ENCODE measurements at regions not wholly inside any gene's neighbourhood (a gene's known extent, or its start where the extent isn't known, plus 50 kb on each side); places are given as distances from the start of the nearest gene placed in this dataset.

GRCh38 chr13:104426435-104426834 is 1360.2 kb upstream of the SLC10A2 start:
- H3K36me3 ChIP-seq (ENCODE audit: control insufficient read depth in 1 of 2, insufficient read depth in 2 of 2, low read length in 2 of 2) = no peaks in the 10 kb centered on the region
- BruUV-seq (replicated peaks) = no TSS peak
- no peaks in the 10 kb centered on the region for H4K20me1 ChIP-seq (ENCODE audit: insufficient read depth)
- H3K9me2 ChIP-seq (ENCODE audit: insufficient read depth) = no peaks in the 10 kb centered on the region
- CTCF ChIA-PET = no interaction called here
- intact Hi-C loops (cut with micrococcal nuclease) = no loop called here
- RAD21 ChIA-PET (ENCODE audit: low non-redundant PET in 1 of 2, low total read pairs in 2 of 2, uncharacterized antibody in 2 of 2, unreplicated experiment in 2 of 2) = no interaction called here
- no peak overlapping the region for H3K27ac ChIP-seq (ENCODE audit: low read depth, low read length)
- no peak for ATAC-seq
- H3K4me3 ChIP-seq (replicated peaks in 1 of 2; ENCODE audit: low read depth in 1 of 2, low read length in 2 of 2) = no peak overlapping the region
- H3K79me2 ChIP-seq (ENCODE audit: insufficient read depth, low read length) = no peaks in the 10 kb centered on the region
- POLR2A ChIA-PET = no interaction called here
- H3K4me1 ChIP-seq (ENCODE audit: control insufficient read depth in 1 of 2, insufficient read depth in 2 of 2, low read length in 2 of 2) = no peaks in the 10 kb centered on the region
- H2AFZ ChIP-seq (ENCODE audit: low read depth, low read length, poor library complexity, severe bottlenecking) = no peak overlapping the region
- H3K27me3 ChIP-seq (ENCODE audit: insufficient read depth, low read length) = no peaks in the 10 kb centered on the region
- H3K4me2 ChIP-seq (ENCODE audit: low read length) = no peak overlapping the region
- TF ChIP-seq SIN3A (IDR thresholded peaks at IDR 0.05; ENCODE audit: low read depth) = no peak
- H3K9ac ChIP-seq (ENCODE audit: low read length) = no peak overlapping the region
- no peak for DNase-seq (ENCODE audit: low read depth, low spot score)
- H3K9me3 ChIP-seq (ENCODE audit: control insufficient read depth in 1 of 2, insufficient read depth in 1 of 2, low read depth in 1 of 2, low read length in 2 of 2) = no peaks in the 10 kb centered on the region

- no peaks in the 10 kb centered on the region for H3K36me3 ChIP-seq (ENCODE audit: control insufficient read depth in 1 of 2, insufficient read depth in 2 of 2, low read length in 2 of 2)
- no peaks in the 10 kb centered on the region for H3K27me3 ChIP-seq (ENCODE audit: insufficient read depth, low read length)
- ChIA-PET RAD21 (ENCODE audit: low non-redundant PET in 1 of 2, low total read pairs in 2 of 2, uncharacterized antibody in 2 of 2, unreplicated experiment in 2 of 2) (no interaction called here), CTCF (no interaction called here), POLR2A (no interaction called here)
- no peak overlapping the region for H3K4me2 ChIP-seq (ENCODE audit: low read length)
- H3K9ac ChIP-seq (ENCODE audit: low read length) = no peak overlapping the region
- no peaks in the 10 kb centered on the region for H3K9me3 ChIP-seq (ENCODE audit: control insufficient read depth in 1 of 2, insufficient read depth in 1 of 2, low read depth in 1 of 2, low read length in 2 of 2)
- ATAC-seq = no peak
- no peak for TF ChIP-seq YY1 (IDR thresholded peaks at IDR 0.05; ENCODE audit: extremely low read depth, insufficient replicate concordance, low read depth, low read length)
- no peak for TF ChIP-seq ATF3 (IDR thresholded peaks at IDR 0.05)
- TF ChIP-seq TCF7L2 (IDR thresholded peaks at IDR 0.05; ENCODE audit: borderline replicate concordance, extremely low read depth, insufficient read depth, insufficient read length) = no peak
- no peak for TF ChIP-seq POLR2AphosphoS5 (IDR thresholded peaks at IDR 0.05; ENCODE audit: low read depth, low read length)
- no peak for TF ChIP-seq REST (IDR thresholded peaks at IDR 0.05; ENCODE audit: low read depth)
- TF ChIP-seq EZH2phosphoT487 (IDR thresholded peaks at IDR 0.05; ENCODE audit: borderline replicate concordance) = no peak
- no peak for TF ChIP-seq CBX3 (IDR thresholded peaks at IDR 0.05; ENCODE audit: low read depth)
- no peak for TF ChIP-seq EZH2 (IDR thresholded peaks at IDR 0.05)
- TF ChIP-seq ZNF274 (IDR thresholded peaks at IDR 0.05; ENCODE audit: low read depth, low read length) = no peak
- no peak for TF ChIP-seq ZBTB33 (IDR thresholded peaks at IDR 0.05; ENCODE audit: extremely low read depth, insufficient replicate concordance, low read length)
- TF ChIP-seq SIN3A (IDR thresholded peaks at IDR 0.05; ENCODE audit: low read depth) = no peak
- TF ChIP-seq ELF1 (IDR thresholded peaks at IDR 0.05; ENCODE audit: borderline replicate concordance, low read depth) = no peak
- TF ChIP-seq ZFX (IDR thresholded peaks at IDR 0.05) = no peak
- H2AFZ ChIP-seq (ENCODE audit: low read depth, low read length, poor library complexity, severe bottlenecking) = no peak overlapping the region
- BruUV-seq (replicated peaks) = no TSS peak
- DNase-seq (ENCODE audit: low read depth, low spot score) = no peak
- no peak overlapping the region for H3K27ac ChIP-seq (ENCODE audit: low read depth, low read length)
- no peaks in the 10 kb centered on the region for H3K4me1 ChIP-seq (ENCODE audit: control insufficient read depth in 1 of 2, insufficient read depth in 2 of 2, low read length in 2 of 2)
- no peaks in the 10 kb centered on the region for H3K79me2 ChIP-seq (ENCODE audit: insufficient read depth, low read length)
- intact Hi-C loops (cut with micrococcal nuclease) = no loop called here
- no peaks in the 10 kb centered on the region for H3K9me2 ChIP-seq (ENCODE audit: insufficient read depth)
- H3K4me3 ChIP-seq (replicated peaks in 1 of 2; ENCODE audit: low read depth in 1 of 2, low read length in 2 of 2) = no peak overlapping the region
- H4K20me1 ChIP-seq (ENCODE audit: insufficient read depth) = no peaks in the 10 kb centered on the region
Observed at GRCh38 chr13:104422668-104423067, 1356.5 kb upstream of the SLC10A2 start.

All from HCT116 (cell line).